HG02981 (cell line): ENCODE measurements at regions not wholly inside any gene's neighbourhood (a gene's known extent, or its start where the extent isn't known, plus 50 kb on each side); places are given as distances from the start of the nearest gene placed in this dataset.
"Not testable (repeated sequence)": the region's sequence is repeated elsewhere in the genome, so short reads cannot be mapped to it uniquely, and the experiment has no call there.

Experiments used
- ATAC-seq: cut with Tn5 transposase; IDR thresholded peaks from one replicate; pipeline ENCODE4 v1.9.1; 2021; ENCODE audit warnings: mild to moderate bottlenecking, moderate library complexity; ENCODE audit not compliant: unreplicated experiment

- no peak for ATAC-seq
Measured at GRCh38 chr3:82521657-82522056, 760.2 kb upstream of the GBE1 start.

GRCh38 chr3:82520846-82521245, 759.4 kb upstream of the GBE1 start:
- ATAC-seq, result no peak

GRCh38 chr3:82509951-82510603, 748.6 kb upstream of the GBE1 start:
- no peak for ATAC-seq

- ATAC-seq, result no peak
Measured at GRCh38 chr3:82509106-82509842, 747.8 kb upstream of the GBE1 start.

GRCh38 chr3:82506204-82506603, 744.8 kb upstream of the GBE1 start:
- ATAC-seq, result no peak

- ATAC-seq, result no peak
Measured at GRCh38 chr3:82505079-82505756, 743.8 kb upstream of the GBE1 start.

- no peak for ATAC-seq
Measured at GRCh38 chr3:82498186-82498585, 736.7 kb upstream of the GBE1 start.

GRCh38 chr3:82496890-82497560, 735.6 kb upstream of the GBE1 start:
- no peak for ATAC-seq

GRCh38 chr3:82495655-82496054, 734.2 kb upstream of the GBE1 start:
- ATAC-seq, result no peak

GRCh38 chr3:82494977-82495489, 733.6 kb upstream of the GBE1 start:
- ATAC-seq, result no peak

- ATAC-seq, result no peak
Measured at GRCh38 chr3:82493858-82494257, 732.4 kb upstream of the GBE1 start.

GRCh38 chr3:82475306-82475705, 713.9 kb upstream of the GBE1 start:
- ATAC-seq, result no peak

- no peak for ATAC-seq
Measured at GRCh38 chr3:82474711-82475110, 713.3 kb upstream of the GBE1 start.

GRCh38 chr3:82473864-82474541, 712.6 kb upstream of the GBE1 start:
- no peak for ATAC-seq

GRCh38 chr3:82467051-82467450, 705.6 kb upstream of the GBE1 start:
- ATAC-seq, result no peak

- no peak for ATAC-seq
Measured at GRCh38 chr3:82462977-82463376, 701.5 kb upstream of the GBE1 start.

GRCh38 chr3:82461049-82461889, 699.8 kb upstream of the GBE1 start:
- no peak for ATAC-seq

- no peak for ATAC-seq
Measured at GRCh38 chr3:82448320-82448719, 686.9 kb upstream of the GBE1 start.

GRCh38 chr3:82428821-82429220, 667.4 kb upstream of the GBE1 start:
- ATAC-seq, result not testable (repeated sequence)

GRCh38 chr3:82424031-82424339, 662.5 kb upstream of the GBE1 start:
- no peak for ATAC-seq
